Neural cell (in vitro differentiated cells): ENCODE measurements at regions not wholly inside any gene's neighbourhood (a gene's known extent, or its start where the extent isn't known, plus 50 kb on each side); places are given as distances from the start of the nearest gene placed in this dataset.

Experiments
- H2AFZ ChIP-seq: fragments of 200-600, 300-800 bp; sonication (generic), shearing (Covaris generic); 2 replicates; pipeline ENCODE4 v1.6.0; 2014; ENCODE audit warnings: low read depth, mild to moderate bottlenecking, antibody characterized with exemption, low read length, moderate library complexity
- H3F3A ChIP-seq: fragments of 200-600 bp; shearing (Covaris generic); 2 replicates; pipeline ENCODE4 v1.6.1; 2016; ENCODE audit warnings: mild to moderate bottlenecking, moderate library complexity, mixed read lengths, antibody characterized with exemption, low read length; ENCODE audit not compliant: insufficient read depth, poor library complexity, severe bottlenecking
- H3K27ac ChIP-seq: fragments of 200-600, 300-800 bp; sonication (generic), shearing (Covaris generic); 2 replicates; pipeline ENCODE4 v1.5.1; 2014; ENCODE audit warnings: mild to moderate bottlenecking, low read length, moderate library complexity
- H3K27me3 ChIP-seq: fragments of 300-800, 200-600 bp; sonication (generic), shearing (Covaris generic); 2 replicates; pipeline ENCODE4 v1.6.0; 2014; ENCODE audit warnings: mild to moderate bottlenecking, low read depth, low read length, moderate library complexity; ENCODE audit not compliant: insufficient read depth
- H3K36me3 ChIP-seq: fragments of 300-800, 200-600 bp; sonication (generic), shearing (Covaris generic); 2 replicates; pipeline ENCODE4 v1.5.1; 2014; ENCODE audit warnings: mild to moderate bottlenecking, antibody characterized with exemption, low read length, moderate library complexity; ENCODE audit not compliant: insufficient read depth
- H3K4me2 ChIP-seq: fragments of 300-800, 200-600 bp; sonication (generic), shearing (Covaris generic); 2 replicates; pipeline ENCODE4 v1.6.0; 2014; ENCODE audit warnings: mild to moderate bottlenecking, low read length
- H3K4me3 ChIP-seq: fragments of 300-800, 200-600 bp; sonication (generic), shearing (Covaris generic); 2 replicates; pipeline ENCODE4 v1.5.1; 2014; ENCODE audit warnings: mild to moderate bottlenecking, low read length, moderate library complexity
- H3K79me2 ChIP-seq: fragments of 200-600 bp; shearing (Covaris generic); replicated peaks from 2 replicates; pipeline ENCODE4 v1.6.0; 2014; ENCODE audit warnings: mild to moderate bottlenecking, low read length, moderate library complexity; ENCODE audit not compliant: insufficient read depth
- H3K9ac ChIP-seq: fragments of 300-800, 200-600 bp; sonication (generic), shearing (Covaris generic); 2 replicates; pipeline ENCODE4 v1.6.1; 2016; ENCODE audit warnings: mild to moderate bottlenecking, low read length, mixed read lengths
- H3K9me2 ChIP-seq: fragments of 200-600 bp; shearing (Covaris generic); 2 replicates; pipeline ENCODE4 v1.6.1; 2016; ENCODE audit warnings: mild to moderate bottlenecking, low read length, mixed read lengths; ENCODE audit not compliant: insufficient read depth
- H3K9me3 ChIP-seq: fragments of 200-600, 300-800 bp; sonication (generic), shearing (Covaris generic); 2 replicates; pipeline ENCODE4 v1.6.1; 2016; ENCODE audit warnings: mild to moderate bottlenecking, mixed run types, low read length, moderate library complexity, mixed read lengths
- H4K20me1 ChIP-seq: fragments of 200-600 bp; shearing (Covaris generic); 2 replicates; pipeline ENCODE4 v1.6.1; 2016; ENCODE audit warnings: mild to moderate bottlenecking, mixed run types; ENCODE audit not compliant: insufficient read depth
- CTCF ChIP-seq: fragments of 450-650 bp; IDR thresholded peaks from 2 replicates; pipeline ENCODE4 v1.5.1; 2014; ENCODE audit warnings: antibody characterized with exemption, mild to moderate bottlenecking, moderate library complexity; ENCODE audit not compliant: poor library complexity, severe bottlenecking
- EP300 ChIP-seq: fragments of 450-650 bp; conservative IDR thresholded peaks from 2 replicates; pipeline ENCODE4 v1.6.1; 2014; ENCODE audit warnings: antibody characterized with exemption, mild to moderate bottlenecking, moderate library complexity; ENCODE audit not compliant: poor library complexity, severe bottlenecking
- EZH2 ChIP-seq: fragments of 200-600, 300-800 bp; shearing (Covaris generic), sonication (generic); IDR thresholded peaks from 2 replicates; pipeline ENCODE4 v1.6.1; 2014; ENCODE audit warnings: antibody characterized with exemption, low read length, borderline replicate concordance, mild to moderate bottlenecking; ENCODE audit not compliant: insufficient read depth, poor library complexity, severe bottlenecking
- MXI1 ChIP-seq: fragments of 450-650 bp; conservative IDR thresholded peaks from 2 replicates; pipeline ENCODE4 v1.6.1; 2014; ENCODE audit warnings: antibody characterized with exemption, mild to moderate bottlenecking; ENCODE audit not compliant: poor library complexity, severe bottlenecking
- POLR2AphosphoS5 ChIP-seq: IDR thresholded peaks from 2 replicates; pipeline ENCODE4 v1.6.1; 2012
- RAD21 ChIP-seq: fragments of 450-650 bp; conservative IDR thresholded peaks from 2 replicates; pipeline ENCODE4 v1.6.1; 2014; ENCODE audit warnings: antibody characterized with exemption, mild to moderate bottlenecking, moderate library complexity
- REST ChIP-seq: IDR thresholded peaks from 2 replicates; pipeline ENCODE4 v1.6.1; 2012; ENCODE audit warnings: borderline replicate concordance
- SMC3 ChIP-seq: fragments of 450-650 bp; conservative IDR thresholded peaks from 2 replicates; pipeline ENCODE4 v1.6.1; 2014; ENCODE audit warnings: antibody characterized with exemption, mild to moderate bottlenecking, moderate library complexity; ENCODE audit not compliant: poor library complexity
- TAF1 ChIP-seq: IDR thresholded peaks from 2 replicates; pipeline ENCODE4 v1.6.1; 2012; ENCODE audit warnings: low read depth

GRCh38 chr2:128455721-128456050 is 137.0 kb upstream of the HS6ST1 start:
- no peak overlapping the region for H2AFZ ChIP-seq
- H3K27me3 ChIP-seq, result no peaks in the 10 kb centered on the region
- H3K9me2 ChIP-seq, result no peaks in the 10 kb centered on the region
- no peaks in the 10 kb centered on the region for H3K79me2 ChIP-seq
- no peak overlapping the region for H3K4me2 ChIP-seq
- no peaks in the 10 kb centered on the region for H3K9me3 ChIP-seq
- H3K36me3 ChIP-seq, result no peaks in the 10 kb centered on the region
- no peak overlapping the region for H3K9ac ChIP-seq
- no peak overlapping the region for H3K27ac ChIP-seq
- TF ChIP-seq CTCF, result no peak
- no peak for TF ChIP-seq SMC3
- no peaks in the 10 kb centered on the region for H4K20me1 ChIP-seq
- no peak overlapping the region for H3K4me3 ChIP-seq
- no peaks in the 10 kb centered on the region for H3F3A ChIP-seq

- Histone ChIP-seq H3K9ac (no peak overlapping the region), H3K4me2 (no peak overlapping the region), H2AFZ (no peak overlapping the region), H3K27me3 (no peaks in the 10 kb centered on the region), H4K20me1 (no peaks in the 10 kb centered on the region), H3K36me3 (no peaks in the 10 kb centered on the region), H3F3A (no peaks in the 10 kb centered on the region), H3K9me3 (no peaks in the 10 kb centered on the region), H3K79me2 (no peaks in the 10 kb centered on the region), H3K9me2 (no peaks in the 10 kb centered on the region), H3K4me3 (no peak overlapping the region), H3K27ac (no peak overlapping the region)
- TF ChIP-seq POLR2AphosphoS5 (no peak), CTCF (no peak), REST (no peak), MXI1 (no peak), TAF1 (no peak), EZH2 (no peak), EP300 (no peak), SMC3 (no peak), RAD21 (no peak)
Measured at GRCh38 chr2:128456281-128456680, 137.6 kb upstream of the HS6ST1 start.
